ENCODE measurements at regions not wholly inside any gene's neighbourhood (a gene's known extent, or its start where the extent isn't known, plus 50 kb on each side); places are given as distances from the start of the nearest gene placed in this dataset.

DNA sequence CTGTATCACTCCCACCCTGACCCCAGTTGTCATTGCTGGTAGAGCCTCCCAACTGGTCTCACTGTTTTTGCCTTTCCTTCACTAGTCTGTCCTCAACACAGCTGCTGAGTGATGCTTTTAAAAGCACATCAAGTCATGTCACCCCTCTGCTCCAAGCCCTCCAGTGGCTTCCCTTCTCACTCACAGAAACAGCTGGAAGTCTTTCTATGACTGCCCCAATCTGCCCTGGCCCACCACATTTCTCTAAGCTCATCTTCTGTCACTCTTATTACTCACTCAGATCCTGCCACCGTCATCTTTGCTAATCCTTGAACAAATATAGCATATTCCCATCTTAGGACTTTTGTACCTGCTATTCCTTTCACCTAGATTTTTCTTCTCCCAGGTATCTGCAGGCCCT, 242.6 kb upstream of the RBBP8 start:
- Histone ChIP-seq H3K9ac (ENCODE audit: low read length) (no peak overlapping the region), H3K4me1 (ENCODE audit: insufficient read depth, low read length, severe bottlenecking) (no peaks in the 10 kb centered on the region), H3K9me3 (ENCODE audit: low read length) (no peaks in the 10 kb centered on the region), H3K79me2 (ENCODE audit: insufficient read depth, low read length) (no peaks in the 10 kb centered on the region), H3K4me3 (ENCODE audit: low read depth, low read length, poor library complexity, severe bottlenecking) (no peak overlapping the region), H3K4me2 (ENCODE audit: low read length) (no peak overlapping the region), H3F3A (ENCODE audit: insufficient read depth, low read length) (no peaks in the 10 kb centered on the region), H3K36me3 (ENCODE audit: insufficient read depth, low read length) (no peaks in the 10 kb centered on the region), H3K27me3 (ENCODE audit: insufficient read depth, low read length) (no peaks in the 10 kb centered on the region), H3K27ac (ENCODE audit: low read depth, low read length, poor library complexity, severe bottlenecking) (no peak overlapping the region), H3K9me2 (ENCODE audit: low read depth, low read length) (no peaks in the 10 kb centered on the region), H2AFZ (ENCODE audit: low read length) (no peak overlapping the region), H4K20me1 (ENCODE audit: insufficient read depth, low read length) (no peaks in the 10 kb centered on the region)
- TF ChIP-seq, protein P1, sequence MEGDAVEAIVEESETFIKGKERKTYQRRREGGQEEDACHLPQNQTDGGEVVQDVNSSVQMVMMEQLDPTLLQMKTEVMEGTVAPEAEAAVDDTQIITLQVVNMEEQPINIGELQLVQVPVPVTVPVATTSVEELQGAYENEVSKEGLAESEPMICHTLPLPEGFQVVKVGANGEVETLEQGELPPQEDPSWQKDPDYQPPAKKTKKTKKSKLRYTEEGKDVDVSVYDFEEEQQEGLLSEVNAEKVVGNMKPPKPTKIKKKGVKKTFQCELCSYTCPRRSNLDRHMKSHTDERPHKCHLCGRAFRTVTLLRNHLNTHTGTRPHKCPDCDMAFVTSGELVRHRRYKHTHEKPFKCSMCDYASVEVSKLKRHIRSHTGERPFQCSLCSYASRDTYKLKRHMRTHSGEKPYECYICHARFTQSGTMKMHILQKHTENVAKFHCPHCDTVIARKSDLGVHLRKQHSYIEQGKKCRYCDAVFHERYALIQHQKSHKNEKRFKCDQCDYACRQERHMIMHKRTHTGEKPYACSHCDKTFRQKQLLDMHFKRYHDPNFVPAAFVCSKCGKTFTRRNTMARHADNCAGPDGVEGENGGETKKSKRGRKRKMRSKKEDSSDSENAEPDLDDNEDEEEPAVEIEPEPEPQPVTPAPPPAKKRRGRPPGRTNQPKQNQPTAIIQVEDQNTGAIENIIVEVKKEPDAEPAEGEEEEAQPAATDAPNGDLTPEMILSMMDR (IDR thresholded peaks at IDR 0.05; ENCODE audit: low read length), result no peak
- TF ChIP-seq EZH2 (IDR thresholded peaks at IDR 0.05; ENCODE audit: borderline replicate concordance, low read length), result no peak

DNA sequence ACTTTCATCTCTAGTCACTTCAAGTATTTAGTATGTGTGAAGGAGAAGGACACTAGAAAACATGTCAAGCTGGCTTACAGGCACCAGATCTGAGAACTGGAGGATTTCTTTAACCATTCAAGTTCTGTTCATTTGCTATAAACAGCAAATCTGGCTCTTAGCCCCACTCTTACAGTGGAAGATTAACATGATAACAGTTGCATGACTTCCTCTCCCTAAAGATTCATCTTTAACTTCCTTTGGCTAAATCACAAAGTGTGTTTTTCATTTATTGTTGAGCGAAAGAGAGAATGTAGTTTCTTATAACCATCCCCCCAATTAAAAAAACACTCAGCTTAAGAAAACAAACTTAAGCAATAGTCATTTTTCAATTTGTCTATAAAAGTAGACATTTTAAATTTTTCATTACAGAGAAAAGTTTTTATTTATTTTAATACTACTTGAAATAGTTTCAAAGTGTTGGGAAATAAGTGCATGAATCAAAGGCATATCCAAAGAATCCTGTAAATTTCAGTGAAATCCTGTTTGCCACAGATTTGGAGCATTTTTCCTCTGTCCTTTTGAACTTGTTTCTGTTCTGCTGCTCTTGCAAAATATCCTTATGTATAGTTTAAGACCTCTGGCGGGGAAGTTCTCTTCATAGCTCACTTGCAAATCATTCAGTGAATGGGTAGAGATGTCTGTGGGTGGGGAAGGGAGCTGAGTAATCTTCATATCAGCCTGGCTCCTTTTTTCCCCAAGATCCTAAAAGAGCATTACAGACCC, 241.0 kb upstream of the RBBP8 start:
- Histone ChIP-seq H3K4me3 (ENCODE audit: low read depth, low read length, poor library complexity, severe bottlenecking) (no peak overlapping the region), H3K4me1 (ENCODE audit: insufficient read depth, low read length, severe bottlenecking) (no peaks in the 10 kb centered on the region), H3K27me3 (ENCODE audit: insufficient read depth, low read length) (no peaks in the 10 kb centered on the region), H3K27ac (ENCODE audit: low read depth, low read length, poor library complexity, severe bottlenecking) (no peak overlapping the region), H3K9me2 (ENCODE audit: low read depth, low read length) (no peaks in the 10 kb centered on the region), H3F3A (ENCODE audit: insufficient read depth, low read length) (no peaks in the 10 kb centered on the region), H4K20me1 (ENCODE audit: insufficient read depth, low read length) (no peaks in the 10 kb centered on the region), H3K36me3 (ENCODE audit: insufficient read depth, low read length) (no peaks in the 10 kb centered on the region), H3K4me2 (ENCODE audit: low read length) (no peak overlapping the region), H3K9ac (ENCODE audit: low read length) (no peak overlapping the region), H3K79me2 (ENCODE audit: insufficient read depth, low read length) (no peaks in the 10 kb centered on the region), H3K9me3 (ENCODE audit: low read length) (no peaks in the 10 kb centered on the region), H2AFZ (ENCODE audit: low read length) (no peak overlapping the region)
- TF ChIP-seq, protein P1 (IDR thresholded peaks at IDR 0.05; ENCODE audit: low read length), result no peak
- no peak for TF ChIP-seq EZH2 (IDR thresholded peaks at IDR 0.05; ENCODE audit: borderline replicate concordance, low read length)

DNA sequence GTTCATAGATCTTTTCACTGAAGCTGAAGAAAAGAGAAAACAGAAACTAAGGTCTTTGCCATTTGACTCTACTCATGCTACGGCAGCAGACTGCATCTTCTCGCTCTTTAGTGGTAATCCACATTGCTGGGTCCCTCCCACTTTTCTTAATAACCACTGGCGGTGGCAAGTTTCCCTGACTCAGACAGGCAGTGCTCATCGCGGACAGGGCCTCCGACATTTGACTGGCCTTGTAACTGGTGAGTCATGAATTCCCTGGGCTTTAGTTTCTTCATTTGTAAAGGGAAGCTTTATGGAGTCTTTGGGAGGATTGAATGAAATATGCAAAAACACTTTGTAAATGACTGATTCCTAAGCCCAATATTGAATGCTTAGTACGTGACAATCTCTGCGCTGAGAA, 238.2 kb upstream of the RBBP8 start:
- no peaks in the 10 kb centered on the region for H3K79me2 ChIP-seq (ENCODE audit: insufficient read depth, low read length)
- no peaks in the 10 kb centered on the region for H3K9me2 ChIP-seq (ENCODE audit: low read depth, low read length)
- H3K27ac ChIP-seq (ENCODE audit: low read depth, low read length, poor library complexity, severe bottlenecking), result no peak overlapping the region
- H3K4me3 ChIP-seq (ENCODE audit: low read depth, low read length, poor library complexity, severe bottlenecking), result no peak overlapping the region
- H3F3A ChIP-seq (ENCODE audit: insufficient read depth, low read length), result no peaks in the 10 kb centered on the region
- no peaks in the 10 kb centered on the region for H3K36me3 ChIP-seq (ENCODE audit: insufficient read depth, low read length)
- H3K4me1 ChIP-seq (ENCODE audit: insufficient read depth, low read length, severe bottlenecking), result no peaks in the 10 kb centered on the region
- no peak overlapping the region for H3K4me2 ChIP-seq (ENCODE audit: low read length)
- TF ChIP-seq, protein P1 (IDR thresholded peaks at IDR 0.05; ENCODE audit: low read length), result no peak
- TF ChIP-seq EZH2 (IDR thresholded peaks at IDR 0.05; ENCODE audit: borderline replicate concordance, low read length), result no peak
- no peaks in the 10 kb centered on the region for H4K20me1 ChIP-seq (ENCODE audit: insufficient read depth, low read length)
- no peak overlapping the region for H3K9ac ChIP-seq (ENCODE audit: low read length)
- H3K27me3 ChIP-seq (ENCODE audit: insufficient read depth, low read length), result peaks cover 7% of the 10 kb centered on the region; the same call in 1 of the 2 replicates
- no peak overlapping the region for H2AFZ ChIP-seq (ENCODE audit: low read length)
- no peaks in the 10 kb centered on the region for H3K9me3 ChIP-seq (ENCODE audit: low read length)
